PC-3 (cell line): ENCODE measurements at regions not wholly inside any gene's neighbourhood (a gene's known extent, or its start where the extent isn't known, plus 50 kb on each side); places are given as distances from the start of the nearest gene placed in this dataset.

Source experiments
- ATAC-seq: fragments of 200-7000 bp; cut with Tn5 transposase; 2 replicates; pipeline ENCODE4 v1.9.1; 2020; ENCODE audit warnings: mild to moderate bottlenecking, moderate library complexity
- BruUV-seq: library from RNA; stranded (reverse); fragments of 400-500 nt; replicated peaks from 2 replicates; lab custom pipeline; 2021; lab: Mats Ljungman, UMichigan
- CTCF ChIA-PET: fragments of 300-600 bp; sonication (Branson Sonifier 250); formaldehyde crosslinking; loops from one replicate; lab custom pipeline; 2022; ENCODE audit warnings: antibody characterized with exemption; lab: Charles Lee
- POLR2A ChIA-PET: fragments of 300-600 bp; sonication (Branson Sonifier 250); formaldehyde crosslinking; loops from one replicate; lab custom pipeline; 2022; ENCODE audit warnings: antibody characterized with exemption; ENCODE audit not compliant: unreplicated experiment; lab: Charles Lee
- DNase-seq: peaks from one replicate; pipeline ENCODE4 v3.0.0-alpha.2; 2015
- H2AFZ ChIP-seq: fragments of 300-600 bp; sonication (generic); 2 replicates; pipeline ENCODE4 v1.6.0; 2016; ENCODE audit warnings: antibody characterized with exemption, low read length
- H3F3A ChIP-seq: fragments of 300-600 bp; sonication (generic); one replicate; pipeline ENCODE4 v1.6.0; 2017; ENCODE audit warnings: antibody characterized with exemption, low read length, control low read depth, mild to moderate bottlenecking; ENCODE audit not compliant: unreplicated experiment
- H3K27ac ChIP-seq: fragments of 300-600 bp; sonication (generic); 2 replicates; pipeline ENCODE4 v1.5.1; 2016; ENCODE audit warnings: mild to moderate bottlenecking, low read length
- H3K27me3 ChIP-seq: fragments of 300-600 bp; sonication (generic); 2 replicates; pipeline ENCODE4 v1.6.1; 2016; ENCODE audit warnings: low read length, mixed read lengths
- H3K36me3 ChIP-seq: fragments of 300-600 bp; sonication (generic); 2 replicates; pipeline ENCODE4 v1.6.1; 2016; ENCODE audit warnings: low read depth, mixed run types, low read length, mixed read lengths
- H3K4me1 ChIP-seq: fragments of 300-600 bp; sonication (generic); 2 replicates; pipeline ENCODE4 v1.5.1; 2016; ENCODE audit warnings: low read length; ENCODE audit not compliant: insufficient read depth
- H3K4me2 ChIP-seq: fragments of 300-600 bp; sonication (generic); 2 replicates; pipeline ENCODE4 v1.6.0; 2016; ENCODE audit warnings: low read length
- H3K4me3 ChIP-seq: fragments of 300-600 bp; sonication (generic); 2 replicates; pipeline ENCODE4 v1.5.1; 2016; ENCODE audit warnings: mild to moderate bottlenecking, low read length, mixed read lengths
- H3K79me2 ChIP-seq: fragments of 300-600 bp; sonication (generic); 2 replicates; pipeline ENCODE4 v1.6.1; 2017; ENCODE audit warnings: low read length, mixed read lengths
- H3K9ac ChIP-seq: fragments of 300-600 bp; sonication (generic); 2 replicates; pipeline ENCODE4 v1.6.0; 2016; ENCODE audit warnings: mild to moderate bottlenecking, low read length
- H3K9me2 ChIP-seq: fragments of 300-600 bp; sonication (generic); replicated peaks from 2 replicates; pipeline ENCODE4 v1.6.1; 2016; ENCODE audit warnings: mixed run types, low read length, mixed read lengths
- H3K9me3 ChIP-seq: fragments of 300-600 bp; sonication (generic); 2 replicates; pipeline ENCODE4 v1.6.1; 2016; ENCODE audit warnings: low read length, mixed read lengths
- H4K20me1 ChIP-seq: fragments of 300-600 bp; sonication (generic); 2 replicates; pipeline ENCODE4 v1.6.1; 2016; ENCODE audit warnings: low read length, mixed read lengths
- CTCF ChIP-seq: fragments of 300-600 bp; sonication (generic); conservative IDR thresholded peaks from 2 replicates; pipeline ENCODE4 v1.5.1; 2017; ENCODE audit warnings: antibody characterized with exemption, low read depth, mild to moderate bottlenecking, low read length
- EZH2 ChIP-seq: fragments of 300-600 bp; sonication (generic); IDR thresholded peaks from one replicate; pipeline ENCODE4 v1.6.1; 2017; ENCODE audit warnings: antibody characterized with exemption, mild to moderate bottlenecking, low read length; ENCODE audit not compliant: unreplicated experiment
- EZH2phosphoT487 ChIP-seq: fragments of 300-600 bp; sonication (generic); IDR thresholded peaks from 2 replicates; pipeline ENCODE4 v1.6.1; 2018; ENCODE audit warnings: mild to moderate bottlenecking, antibody characterized with exemption, low read length, borderline replicate concordance
- intact Hi-C: fragments of 100-400 bp; cut with micrococcal nuclease; formaldehyde crosslinking; loops from 2 replicates; pipeline ENCODE4 v1.9.0; 2023

- Histone ChIP-seq H3K9me2 (no peaks in the 10 kb centered on the region), H3K27ac (no peak overlapping the region), H3K9me3 (no peaks in the 10 kb centered on the region), H3K9ac (no peak overlapping the region), H3K79me2 (no peaks in the 10 kb centered on the region), H4K20me1 (no peaks in the 10 kb centered on the region), H3K4me3 (no peak overlapping the region), H3K36me3 (no peaks in the 10 kb centered on the region), H3K4me1 (no peaks in the 10 kb centered on the region), H3K27me3 (no peaks in the 10 kb centered on the region), H3F3A (no peaks in the 10 kb centered on the region), H3K4me2 (no peak overlapping the region), H2AFZ (no peak overlapping the region)
- TF ChIP-seq CTCF, result no peak
- TF ChIP-seq EZH2, result no peak
- no peak for TF ChIP-seq EZH2phosphoT487
- DNase-seq (no peak), ATAC-seq (no peak)
- BruUV-seq, result no TSS peak
- CTCF ChIA-PET, result no interaction called here
- intact Hi-C loops, result no loop called here
- POLR2A ChIA-PET, result no interaction called here
Observed at GRCh38 chr10:71089162-71089561, 123.2 kb upstream of the UNC5B start.

DNA sequence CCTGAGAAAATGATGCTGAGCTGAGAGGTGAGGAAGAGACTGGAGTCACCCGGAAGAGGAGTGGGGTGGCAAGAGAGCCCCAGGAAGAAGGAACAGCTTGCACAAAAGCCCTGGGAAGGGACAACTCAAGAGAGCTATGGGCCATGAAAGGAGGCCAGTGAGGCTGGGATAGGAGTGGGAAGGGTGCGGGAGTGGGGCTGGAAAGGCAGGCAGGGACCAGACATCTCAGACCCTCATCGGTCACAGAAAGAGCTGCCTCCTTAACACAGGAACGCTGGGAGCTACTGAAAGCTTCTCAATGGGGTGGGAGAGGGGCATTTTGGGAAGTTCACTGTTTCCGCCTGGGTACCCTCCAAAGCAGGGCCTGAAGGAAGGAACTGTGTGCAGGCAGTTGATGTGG is 122.0 kb upstream of the UNC5B start:
- H3K79me2 ChIP-seq, result no peaks in the 10 kb centered on the region
- no peaks in the 10 kb centered on the region for H4K20me1 ChIP-seq
- no peaks in the 10 kb centered on the region for H3K4me1 ChIP-seq
- no peak overlapping the region for H3K4me2 ChIP-seq
- TF ChIP-seq CTCF (no peak), EZH2 (no peak), EZH2phosphoT487 (no peak)
- no peak for ATAC-seq
- no peak overlapping the region for H3K4me3 ChIP-seq
- intact Hi-C loops, result no loop called here
- H3K36me3 ChIP-seq, result no peaks in the 10 kb centered on the region
- no peak overlapping the region for H3K27ac ChIP-seq
- BruUV-seq, result no TSS peak
- CTCF ChIA-PET, result no interaction called here
- POLR2A ChIA-PET, result no interaction called here
- no peaks in the 10 kb centered on the region for H3K27me3 ChIP-seq
- no peaks in the 10 kb centered on the region for H3K9me3 ChIP-seq
- no peak overlapping the region for H2AFZ ChIP-seq
- H3K9me2 ChIP-seq, result no peaks in the 10 kb centered on the region
- no peak for DNase-seq
- H3F3A ChIP-seq, result no peaks in the 10 kb centered on the region
- no peak overlapping the region for H3K9ac ChIP-seq

DNA sequence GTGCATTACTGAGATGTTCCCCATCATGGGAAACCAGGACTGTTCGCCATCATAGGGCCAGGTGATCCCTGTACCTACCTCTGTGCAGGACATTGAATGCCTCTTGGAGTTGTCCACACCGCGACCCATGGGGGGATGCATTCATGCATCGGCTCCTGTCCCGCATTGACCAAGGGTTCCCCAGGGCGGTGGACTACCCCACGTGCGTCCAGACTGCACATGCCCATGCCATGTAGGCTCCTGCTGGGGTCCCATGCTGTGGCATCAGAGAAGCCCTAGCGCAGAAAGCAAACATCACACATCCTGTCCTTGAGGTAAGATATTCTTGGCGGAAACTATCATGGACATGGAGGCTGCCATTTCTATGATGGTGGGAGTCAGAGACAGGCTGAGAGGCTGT is 121.6 kb upstream of the UNC5B start:
- Histone ChIP-seq H3K4me3 (no peak overlapping the region), H3K36me3 (no peaks in the 10 kb centered on the region), H3K4me2 (no peak overlapping the region), H3K27ac (no peak overlapping the region), H3K4me1 (no peaks in the 10 kb centered on the region), H3K9me3 (no peaks in the 10 kb centered on the region), H2AFZ (no peak overlapping the region), H3K79me2 (no peaks in the 10 kb centered on the region), H3K9me2 (no peaks in the 10 kb centered on the region), H3K27me3 (no peaks in the 10 kb centered on the region), H4K20me1 (no peaks in the 10 kb centered on the region), H3F3A (no peaks in the 10 kb centered on the region), H3K9ac (no peak overlapping the region)
- intact Hi-C loops, result no loop called here
- CTCF ChIA-PET, result no interaction called here
- ATAC-seq (no peak), DNase-seq (no peak)
- no TSS peak for BruUV-seq
- TF ChIP-seq EZH2phosphoT487 (no peak), CTCF (no peak), EZH2 (no peak)
- POLR2A ChIA-PET, result no interaction called here
